ENCODE measurements at regions not wholly inside any gene's neighbourhood (a gene's known extent, or its start where the extent isn't known, plus 50 kb on each side); places are given as distances from the start of the nearest gene placed in this dataset.

DNA sequence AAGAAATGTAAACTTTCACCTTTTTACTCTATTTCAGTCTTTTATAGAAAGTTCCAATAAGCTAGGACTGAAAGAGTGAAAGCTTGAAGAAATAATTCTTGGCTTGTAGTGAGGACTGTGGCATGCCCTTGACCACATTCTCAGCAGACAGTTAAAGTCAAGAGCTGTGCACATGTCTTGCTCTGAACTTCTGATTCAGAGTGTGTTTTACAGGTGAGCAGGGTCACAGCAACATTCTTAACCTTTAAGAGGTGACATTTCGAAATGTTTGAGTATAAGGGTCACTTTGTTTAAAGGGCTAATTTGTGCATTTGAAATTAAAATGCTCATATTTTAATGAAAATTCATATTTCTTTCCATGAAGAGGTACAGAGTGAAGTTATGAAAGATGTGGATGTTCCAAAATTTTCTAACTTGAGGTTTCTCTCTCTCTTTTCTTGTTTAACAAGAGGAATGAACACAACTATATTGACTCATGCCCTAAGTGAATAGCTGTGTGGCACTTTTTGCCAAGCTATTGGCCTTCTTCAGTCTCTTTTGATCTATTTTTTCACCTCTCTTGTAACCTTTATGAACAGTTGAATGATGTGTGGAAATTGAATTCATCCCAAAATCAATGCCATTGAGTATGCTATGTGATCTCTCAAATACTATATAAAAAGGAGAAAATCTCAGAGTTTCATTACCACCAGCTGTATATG lies 918.1 kb downstream of the ADGRL2 start:
- no peak for DNase-seq

GRCh38 chr1:82710091-82710490 lies 909.4 kb downstream of the ADGRL2 start:
- DNase-seq, result no peak

DNA sequence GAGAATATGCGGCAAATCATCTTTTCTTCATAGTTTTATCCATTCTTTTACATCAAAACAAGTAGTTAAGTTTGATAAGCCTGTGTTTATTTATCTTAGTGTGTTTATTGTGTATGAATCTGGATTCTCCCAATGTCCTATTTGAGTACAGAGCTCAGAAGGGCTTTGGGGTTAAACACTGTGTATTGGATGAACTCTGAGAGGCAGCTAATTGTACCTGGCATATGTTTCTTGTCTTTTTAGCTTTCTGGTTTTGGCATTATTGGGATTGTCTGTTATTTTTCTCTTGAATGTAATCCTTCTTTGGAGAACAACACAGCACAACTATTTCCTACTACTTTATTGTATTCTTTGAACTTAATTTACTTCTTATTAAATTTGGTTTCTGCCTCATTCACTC lies 906.9 kb downstream of the ADGRL2 start:
- DNase-seq, result no peak

- no peak for DNase-seq
Observed at GRCh38 chr1:82706741-82707140, 906.0 kb downstream of the ADGRL2 start.

DNA sequence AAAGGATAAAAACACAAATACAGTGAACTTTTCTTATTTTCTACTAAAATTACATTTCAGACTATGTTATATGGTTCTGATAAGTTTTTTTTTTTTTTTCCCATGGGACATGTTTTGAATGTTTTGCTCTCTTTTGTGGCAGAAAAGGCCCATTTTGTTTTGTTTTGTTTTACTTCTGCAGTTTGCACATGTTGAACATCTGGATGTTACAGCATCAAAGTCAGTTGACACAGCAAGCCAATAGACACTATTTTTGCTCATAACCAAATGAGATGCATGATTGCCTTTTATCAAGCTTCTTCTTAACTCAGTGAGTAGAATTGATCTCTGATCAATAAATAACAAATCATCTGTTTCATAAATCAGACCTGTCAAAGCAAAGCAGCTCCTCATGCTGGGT lies 904.2 kb downstream of the ADGRL2 start:
- DNase-seq, result no peak

DNA sequence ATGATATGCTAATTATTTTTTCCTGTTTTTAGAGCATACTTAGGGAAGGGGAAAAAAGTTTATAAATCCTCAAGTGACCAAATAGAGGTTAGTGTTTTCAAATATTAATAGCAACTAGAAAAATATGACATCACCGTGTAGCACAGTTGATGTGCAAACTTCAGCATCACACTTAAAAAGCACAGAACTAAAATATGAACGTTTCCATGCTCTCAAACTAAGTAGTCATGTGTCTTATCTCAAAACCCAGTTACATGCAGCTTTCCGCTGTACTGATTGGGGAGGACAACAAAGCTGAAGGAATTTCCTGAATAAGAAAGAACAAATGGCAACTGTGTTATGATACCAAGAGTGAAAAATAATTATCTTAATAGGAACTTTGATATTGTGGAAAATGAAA lies 903.7 kb downstream of the ADGRL2 start:
- no peak for DNase-seq

DNA sequence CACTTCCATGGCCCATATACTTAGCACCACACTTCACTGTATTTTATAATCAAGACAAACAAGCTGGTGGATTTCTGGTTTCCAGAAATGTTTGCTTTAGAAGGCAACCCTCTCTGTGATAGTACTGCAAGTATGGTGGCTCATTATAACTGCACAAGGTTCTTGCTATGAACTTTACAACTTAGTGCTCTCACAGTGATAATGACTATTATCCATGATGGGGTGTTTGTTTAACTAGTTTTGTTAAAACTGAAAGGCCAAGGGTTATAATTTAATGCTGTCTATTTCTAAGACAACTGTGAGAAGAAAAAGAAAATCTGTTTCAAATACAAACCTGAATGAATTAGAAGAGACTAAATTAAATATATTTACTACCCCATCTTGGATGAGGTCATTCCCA lies 903.2 kb downstream of the ADGRL2 start:
- no peak for DNase-seq

DNA sequence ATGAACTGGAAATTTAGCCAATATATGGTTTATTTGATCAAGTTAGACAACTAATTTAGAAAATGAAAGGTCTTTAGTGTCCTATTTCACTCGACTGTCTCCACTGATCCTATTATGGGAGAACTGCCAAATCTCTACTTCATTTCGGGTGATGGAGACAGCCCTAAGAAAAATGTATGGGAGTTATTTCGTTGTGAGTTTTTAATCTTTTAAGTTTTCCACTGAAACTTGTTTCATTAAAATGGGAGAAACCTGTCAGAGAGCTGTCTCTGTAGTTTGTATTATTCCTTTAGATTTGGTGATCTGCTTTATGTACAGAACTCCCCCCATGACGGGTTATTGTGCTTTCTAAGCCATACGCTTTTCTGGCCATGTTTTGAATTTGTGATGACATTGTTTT lies 899.7 kb downstream of the ADGRL2 start:
- DNase-seq, result no peak

DNA sequence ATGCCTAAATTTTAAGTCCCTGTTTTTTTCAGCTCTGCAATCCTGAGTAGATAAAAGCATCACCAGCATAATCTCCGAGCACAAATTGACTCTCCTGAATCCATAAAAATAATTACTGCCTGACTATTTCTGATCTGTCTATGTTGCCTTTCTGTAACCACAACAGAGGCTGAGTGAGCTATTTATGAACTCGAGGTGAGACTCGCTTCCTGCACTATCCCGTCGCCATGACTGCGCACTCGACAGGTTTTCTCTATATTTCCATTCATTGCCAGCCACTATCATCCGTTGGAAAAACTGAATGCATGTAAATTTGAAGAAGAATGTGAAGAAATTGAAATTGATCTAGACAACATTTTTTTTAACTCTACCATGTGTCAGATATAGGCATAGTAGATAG lies 897.2 kb downstream of the ADGRL2 start:
- no peak for DNase-seq

- no peak for DNase-seq
Observed at GRCh38 chr1:82695443-82695842, 894.7 kb downstream of the ADGRL2 start.

DNA sequence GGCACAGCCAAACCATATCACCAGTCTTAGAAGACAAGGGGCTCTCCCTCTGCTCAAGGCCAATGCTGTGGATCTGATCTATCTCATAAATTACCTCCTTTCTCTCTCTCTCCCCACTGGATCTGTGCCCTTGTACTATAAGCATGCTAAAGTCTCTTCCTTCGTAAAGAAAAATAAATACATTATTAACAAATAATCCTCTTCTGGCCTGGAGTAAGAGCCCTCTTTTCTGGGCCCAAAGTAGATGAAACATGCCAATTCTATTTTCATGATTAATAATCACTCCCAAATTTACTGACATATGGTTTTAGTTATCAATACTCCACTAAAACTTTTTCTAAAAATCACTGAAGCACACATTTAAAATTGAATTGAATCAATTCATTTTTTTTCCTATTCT lies 889.7 kb downstream of the ADGRL2 start:
- no peak for DNase-seq

- no peak for DNase-seq
Observed at GRCh38 chr1:82689217-82689616, 888.5 kb downstream of the ADGRL2 start.

DNA sequence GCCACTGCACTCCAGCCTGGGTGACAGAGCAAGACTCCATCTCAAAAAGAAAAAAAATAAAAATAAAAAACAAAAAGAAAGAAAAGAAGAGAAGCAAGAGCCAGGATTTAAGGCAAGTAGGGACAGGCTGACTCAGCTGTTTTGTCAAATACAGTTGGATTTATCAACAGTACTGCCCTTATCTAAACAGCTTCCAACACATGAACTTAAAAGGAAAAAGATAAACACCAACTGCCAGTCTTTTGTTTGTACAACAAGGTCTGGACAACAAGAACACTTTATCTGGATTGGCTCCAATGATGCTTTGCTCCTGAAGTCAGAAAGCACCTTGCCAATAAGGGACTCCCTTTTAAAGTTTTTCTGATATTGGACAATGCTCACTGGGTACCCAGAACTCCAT lies 886.0 kb downstream of the ADGRL2 start:
- DNase-seq, result no peak

- DNase-seq, result no peak
Observed at GRCh38 chr1:82646888-82647287, 846.2 kb downstream of the ADGRL2 start.

DNA sequence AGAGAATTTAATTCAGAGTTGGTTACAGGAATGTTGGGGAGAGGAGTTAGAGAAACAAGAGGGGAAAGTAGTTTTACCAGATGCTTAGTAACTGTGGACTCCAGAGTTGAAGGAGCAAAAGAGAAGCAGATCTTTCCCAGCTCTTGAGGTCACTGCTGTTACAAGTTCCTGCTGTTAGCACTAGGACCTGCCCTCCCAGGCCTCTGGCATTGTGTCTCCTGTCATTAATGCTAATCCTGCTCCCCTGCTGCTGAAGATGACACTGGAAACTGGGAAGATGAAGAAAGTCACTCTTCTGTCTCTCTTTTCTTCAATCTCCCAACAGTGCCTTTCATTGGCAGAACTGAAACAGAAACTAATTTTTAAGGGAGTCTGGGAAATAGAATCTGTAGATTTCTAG lies 845.6 kb downstream of the ADGRL2 start:
- DNase-seq, result no peak

- DNase-seq, result no peak
Observed at GRCh38 chr1:82644186-82644915, 843.6 kb downstream of the ADGRL2 start.

DNA sequence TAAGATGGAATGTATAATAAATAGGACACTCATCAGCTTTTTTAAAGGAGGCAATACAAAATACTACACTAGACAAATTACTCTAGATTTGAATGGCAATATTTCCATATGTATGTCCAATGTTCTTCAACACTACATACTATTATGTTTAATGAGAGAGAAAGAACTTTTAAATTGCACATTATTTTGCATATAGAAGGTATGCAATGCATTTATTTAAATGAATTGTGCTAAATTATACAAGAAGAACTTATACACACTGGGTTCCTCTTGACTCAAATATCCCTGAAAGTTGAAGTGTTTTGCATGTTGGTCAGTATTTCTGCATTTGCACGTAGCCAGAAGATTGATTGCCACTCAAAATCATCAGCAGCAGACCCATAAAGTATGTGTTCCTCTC lies 839.6 kb downstream of the ADGRL2 start:
- DNase-seq, result no peak

DNA sequence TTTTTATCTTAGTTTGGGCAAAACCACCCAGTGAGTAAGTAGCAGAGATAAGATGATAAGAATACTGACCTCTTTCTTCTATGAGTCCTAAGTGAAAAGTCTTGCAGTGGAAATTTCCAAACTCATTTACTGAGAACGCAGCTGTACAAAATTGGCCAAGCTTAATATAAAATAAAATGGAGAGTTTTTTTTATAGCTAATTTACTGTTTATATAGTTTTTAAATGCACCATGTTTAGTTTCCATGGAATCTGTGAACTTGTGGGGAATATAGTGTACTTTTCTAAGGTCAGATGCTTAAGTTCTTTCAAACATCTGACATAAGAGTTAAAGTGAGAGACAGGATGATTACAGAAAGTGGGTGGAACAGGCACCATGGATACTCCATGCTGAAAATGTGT lies 833.5 kb downstream of the ADGRL2 start:
- no peak for DNase-seq

DNA sequence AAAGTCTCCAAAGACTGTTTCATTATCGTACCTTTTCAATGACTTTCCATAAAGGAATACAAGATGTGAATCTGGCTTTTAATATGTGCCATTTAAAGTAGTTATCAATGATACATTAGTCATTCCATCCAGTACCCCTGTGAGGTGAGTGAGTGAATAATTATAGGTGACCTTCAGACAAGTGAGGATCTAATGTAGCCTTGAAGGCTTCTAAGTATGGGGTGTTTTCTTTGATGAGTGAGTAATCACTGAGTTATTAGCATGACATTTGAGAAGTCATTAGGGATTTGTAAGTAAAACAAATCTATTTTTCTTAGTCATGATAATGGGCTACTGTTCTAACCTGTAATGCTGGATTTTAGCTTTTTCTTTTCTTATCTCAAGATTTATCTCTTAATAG lies 831.4 kb downstream of the ADGRL2 start:
- DNase-seq, result no peak

GRCh38 chr1:82628887-82629286 lies 828.2 kb downstream of the ADGRL2 start:
- no peak for DNase-seq

GRCh38 chr1:82625537-82625936 lies 824.8 kb downstream of the ADGRL2 start:
- DNase-seq, result no peak

DNA sequence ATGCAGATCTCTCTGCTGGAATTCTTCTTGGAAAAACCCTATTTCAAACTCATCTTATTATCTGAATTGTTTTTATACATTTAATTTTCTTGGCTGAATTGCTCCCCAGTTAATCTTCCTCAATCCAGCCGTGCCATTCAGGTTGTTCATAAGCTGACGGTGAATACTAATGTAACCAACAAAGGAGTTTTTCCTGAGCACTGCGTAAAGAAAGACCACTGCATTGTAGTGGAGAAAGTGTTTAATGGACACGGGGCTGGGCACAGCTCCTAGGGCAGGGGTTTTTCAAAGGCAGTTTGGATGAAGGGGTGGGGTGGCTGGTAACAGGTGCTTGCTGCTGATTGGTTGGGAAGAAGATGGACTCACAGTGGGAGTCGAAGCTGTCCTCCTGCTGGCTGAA lies 820.3 kb downstream of the ADGRL2 start:
- no peak for DNase-seq

GRCh38 chr1:82614090-82614489 lies 813.4 kb downstream of the ADGRL2 start:
- no peak for DNase-seq

GRCh38 chr1:82612986-82613385 lies 812.3 kb downstream of the ADGRL2 start:
- DNase-seq, result no peak

- DNase-seq, result no peak
Observed at GRCh38 chr1:82606546-82606945, 805.8 kb downstream of the ADGRL2 start.

All from activated gamma-delta T cell treated with Interleukin-2 at 50 U/mL for 16 hours (primary cell).